HL-60 (cell line): ENCODE measurements at regions not wholly inside any gene's neighbourhood (a gene's known extent, or its start where the extent isn't known, plus 50 kb on each side); places are given as distances from the start of the nearest gene placed in this dataset.

Experiments
- DNase-seq, 2 experiments: peaks; one replicate each; pipeline ENCODE4 v3.0.0-alpha.2; 2010 to 2020; ENCODE audit warnings: low read depth in 1 of 2, low spot score in 1 of 2
- H3K27ac ChIP-seq: fragments of 250-450 bp; sonication (Bioruptor Pico); replicated peaks from 2 replicates; pipeline ENCODE4 v1.5.1; 2020; ENCODE audit warnings: mild to moderate bottlenecking, moderate library complexity
- H3K27me3 ChIP-seq: fragments of 250-450 bp; sonication (Bioruptor Pico); 2 replicates; pipeline ENCODE4 v1.5.1; 2021; ENCODE audit warnings: mild to moderate bottlenecking, moderate library complexity; ENCODE audit not compliant: insufficient read depth, poor library complexity, severe bottlenecking
- H3K4me3 ChIP-seq: replicated peaks from 2 replicates; pipeline ENCODE4 v1.5.1; 2011; ENCODE audit warnings: mild to moderate bottlenecking, control low read depth, low read length; ENCODE audit not compliant: insufficient read depth
- CTCF ChIP-seq: IDR thresholded peaks from one replicate; pipeline ENCODE4 v1.5.1; 2011; ENCODE audit warnings: low read length, control low read depth, inconsistent platforms; ENCODE audit not compliant: insufficient read depth
- GABPA ChIP-seq: IDR thresholded peaks from 2 replicates; pipeline ENCODE4 v1.6.1; 2012; ENCODE audit warnings: low read depth
- POLR2AphosphoS5 ChIP-seq: IDR thresholded peaks from 2 replicates; pipeline ENCODE4 v1.6.1; 2012; ENCODE audit warnings: low read depth
- REST ChIP-seq: IDR thresholded peaks from 2 replicates; pipeline ENCODE4 v1.6.1; 2012; ENCODE audit warnings: low read depth; ENCODE audit not compliant: insufficient replicate concordance
- SPI1 ChIP-seq: IDR thresholded peaks from 2 replicates; pipeline ENCODE4 v1.6.1; 2012; ENCODE audit warnings: low read depth, mild to moderate bottlenecking, borderline replicate concordance

DNA sequence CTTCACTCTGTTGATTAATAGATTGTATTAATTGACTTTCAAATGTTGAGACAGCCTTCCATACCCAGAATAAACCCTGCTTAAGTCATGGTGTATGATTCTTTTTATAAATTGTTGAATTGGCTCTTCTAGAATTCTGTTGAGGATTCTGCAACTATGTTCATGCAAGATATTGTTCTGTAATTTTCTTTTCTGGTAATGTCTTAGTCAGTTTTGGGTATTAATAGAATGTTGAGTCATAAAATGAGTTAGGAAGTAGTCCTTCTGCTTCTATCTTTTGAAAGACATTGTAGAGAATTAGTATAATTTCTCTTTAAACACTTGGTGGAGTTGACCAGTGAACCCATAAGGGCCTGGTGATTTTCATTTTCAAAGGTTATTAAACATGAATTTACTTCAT lies 958.9 kb downstream of the LRFN5 start:
- H3K27ac ChIP-seq = no peak overlapping the region
- TF ChIP-seq CTCF (no peak), REST (no peak), SPI1 (no peak), GABPA (no peak), POLR2AphosphoS5 (no peak)
- H3K27me3 ChIP-seq = no peaks in the 10 kb centered on the region
- peak in 1 of 2 experiments; percentile 13 for DNase-seq
- no peak overlapping the region for H3K4me3 ChIP-seq

GRCh38 chr14:42563313-42563712 lies 956.6 kb downstream of the LRFN5 start:
- no peak overlapping the region for H3K27ac ChIP-seq
- TF ChIP-seq CTCF (no peak), SPI1 (no peak), REST (no peak), POLR2AphosphoS5 (no peak), GABPA (no peak)
- no peaks in the 10 kb centered on the region for H3K27me3 ChIP-seq
- H3K4me3 ChIP-seq = no peak overlapping the region
- no peak for DNase-seq

DNA sequence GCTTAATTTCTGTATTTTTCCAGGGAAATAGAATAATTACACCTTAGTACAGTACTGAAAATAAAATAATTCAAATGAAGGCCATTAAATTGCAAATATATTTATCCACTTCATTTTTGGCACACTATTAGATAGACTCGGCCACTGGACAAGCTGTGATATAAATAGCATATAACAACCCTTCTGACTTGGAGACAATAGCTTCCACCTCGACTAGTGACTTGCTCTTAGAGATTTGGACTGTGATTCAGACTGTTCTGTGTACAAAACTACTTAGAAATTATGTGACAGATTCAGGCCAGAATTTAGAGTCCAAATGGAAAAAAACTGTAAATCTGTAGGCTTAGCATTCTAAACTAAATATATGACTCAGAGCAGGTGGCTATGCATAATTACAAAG lies 949.9 kb downstream of the LRFN5 start:
- DNase-seq = no peak
- no peak for TF ChIP-seq CTCF
- no peak for TF ChIP-seq POLR2AphosphoS5
- TF ChIP-seq SPI1 = no peak
- TF ChIP-seq GABPA = no peak
- no peak for TF ChIP-seq REST
- H3K27ac ChIP-seq = no peak overlapping the region

More for the DNA sequence above, 949.9 kb downstream of the LRFN5 start:
- H3K4me3 ChIP-seq = no peak overlapping the region
- no peaks in the 10 kb centered on the region for H3K27me3 ChIP-seq
